ENCODE measurements at regions not wholly inside any gene's neighbourhood (a gene's known extent, or its start where the extent isn't known, plus 50 kb on each side); places are given as distances from the start of the nearest gene placed in this dataset.

DNA sequence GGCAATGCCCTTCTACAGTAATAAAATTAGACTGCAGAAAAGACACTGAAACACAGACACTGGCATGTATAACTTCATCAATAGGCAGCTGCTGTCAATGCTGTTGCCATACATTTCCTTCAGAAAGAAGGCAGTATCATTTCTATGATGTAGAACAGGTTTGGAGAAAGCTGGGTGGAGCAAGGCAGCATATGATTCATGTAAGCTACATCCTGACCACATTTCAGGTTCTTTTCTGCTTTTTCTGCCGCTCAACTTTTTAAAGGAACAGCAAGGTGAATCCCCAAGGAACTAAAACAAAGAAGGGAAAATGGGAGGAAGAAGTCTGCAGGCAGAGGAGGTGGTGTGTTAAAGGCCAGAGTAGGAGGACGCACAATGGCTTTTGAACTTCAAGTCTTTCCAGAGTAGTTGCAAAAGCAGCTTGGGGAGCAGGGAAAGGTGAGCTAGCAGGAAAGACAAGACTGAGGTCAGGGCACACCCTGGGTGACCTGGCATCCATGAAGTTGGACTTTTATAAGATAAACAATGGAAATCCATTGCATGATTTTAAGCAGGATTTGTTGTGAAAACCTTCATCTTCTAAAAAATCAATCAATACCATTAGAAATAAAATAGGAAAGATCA is 142.1 kb downstream of the MED10 start:
- TF ChIP-seq EZH2phosphoT487 (IDR thresholded peaks at IDR 0.05; ENCODE audit: low read length) (no peak), EZH2 (optimal IDR thresholded peaks at IDR 0.05; ENCODE audit: low read depth, low read length) (no peak)
- TF ChIP-seq, protein P1, sequence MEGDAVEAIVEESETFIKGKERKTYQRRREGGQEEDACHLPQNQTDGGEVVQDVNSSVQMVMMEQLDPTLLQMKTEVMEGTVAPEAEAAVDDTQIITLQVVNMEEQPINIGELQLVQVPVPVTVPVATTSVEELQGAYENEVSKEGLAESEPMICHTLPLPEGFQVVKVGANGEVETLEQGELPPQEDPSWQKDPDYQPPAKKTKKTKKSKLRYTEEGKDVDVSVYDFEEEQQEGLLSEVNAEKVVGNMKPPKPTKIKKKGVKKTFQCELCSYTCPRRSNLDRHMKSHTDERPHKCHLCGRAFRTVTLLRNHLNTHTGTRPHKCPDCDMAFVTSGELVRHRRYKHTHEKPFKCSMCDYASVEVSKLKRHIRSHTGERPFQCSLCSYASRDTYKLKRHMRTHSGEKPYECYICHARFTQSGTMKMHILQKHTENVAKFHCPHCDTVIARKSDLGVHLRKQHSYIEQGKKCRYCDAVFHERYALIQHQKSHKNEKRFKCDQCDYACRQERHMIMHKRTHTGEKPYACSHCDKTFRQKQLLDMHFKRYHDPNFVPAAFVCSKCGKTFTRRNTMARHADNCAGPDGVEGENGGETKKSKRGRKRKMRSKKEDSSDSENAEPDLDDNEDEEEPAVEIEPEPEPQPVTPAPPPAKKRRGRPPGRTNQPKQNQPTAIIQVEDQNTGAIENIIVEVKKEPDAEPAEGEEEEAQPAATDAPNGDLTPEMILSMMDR (IDR thresholded peaks at IDR 0.05; ENCODE audit: low read length) = no peak

All from MM.1S (cell line).